H9 (cell line): ENCODE measurements at regions not wholly inside any gene's neighbourhood (a gene's known extent, or its start where the extent isn't known, plus 50 kb on each side); places are given as distances from the start of the nearest gene placed in this dataset.

Experiments
- DNase-seq: peaks from one replicate; pipeline ENCODE4 v3.0.0-alpha.2; 2017
- H2AFZ ChIP-seq: one replicate; pipeline ENCODE4 v1.6.1; 2013; ENCODE audit warnings: mild to moderate bottlenecking, low read length, control low read depth, moderate library complexity
- H2AK5ac ChIP-seq: 2 replicates; pipeline ENCODE4 v1.6.1; 2013; ENCODE audit warnings: low read length, control low read depth, mixed read lengths; ENCODE audit not compliant: insufficient read length
- H2BK120ac ChIP-seq: one replicate; pipeline ENCODE4 v1.6.1; 2013; ENCODE audit warnings: low read depth, mild to moderate bottlenecking, low read length, control low read depth, inconsistent platforms; ENCODE audit not compliant: poor library complexity, severe bottlenecking
- H2BK12ac ChIP-seq: 2 replicates; pipeline ENCODE4 v1.6.1; 2013; ENCODE audit warnings: low read length, control low read depth, mixed read lengths, low read depth; ENCODE audit not compliant: insufficient read length
- H2BK15ac ChIP-seq: 2 replicates; pipeline ENCODE4 v1.6.1; 2013; ENCODE audit warnings: low read depth, low read length, control low read depth
- H2BK20ac ChIP-seq: one replicate; pipeline ENCODE4 v1.6.1; 2013; ENCODE audit warnings: low read depth, mild to moderate bottlenecking, low read length, control low read depth, inconsistent platforms; ENCODE audit not compliant: poor library complexity, severe bottlenecking
- H2BK5ac ChIP-seq: 2 replicates; pipeline ENCODE4 v1.6.1; 2013; ENCODE audit warnings: low read length, control low read depth, mixed read lengths; ENCODE audit not compliant: insufficient read length
- H3K14ac ChIP-seq: 2 replicates; pipeline ENCODE4 v1.6.1; 2013; ENCODE audit warnings: low read length, control low read depth; ENCODE audit not compliant: insufficient read depth
- H3K18ac ChIP-seq: 2 replicates; pipeline ENCODE4 v1.6.1; 2013; ENCODE audit warnings: low read depth, mild to moderate bottlenecking, mixed read lengths, low read length, control low read depth; ENCODE audit not compliant: insufficient read length
- H3K23ac ChIP-seq: 2 replicates; pipeline ENCODE4 v1.6.1; 2013; ENCODE audit warnings: low read length, control low read depth, mixed read lengths, low read depth; ENCODE audit not compliant: insufficient read length
- H3K23me2 ChIP-seq: 2 replicates; pipeline ENCODE4 v1.6.1; 2013; ENCODE audit warnings: low read depth, mild to moderate bottlenecking, mixed read lengths, low read length, control low read depth; ENCODE audit not compliant: insufficient read length, poor library complexity, severe bottlenecking
- H3K27ac ChIP-seq: 2 replicates; pipeline ENCODE4 v1.5.1; 2013; ENCODE audit warnings: low read length, control low read depth, mixed read lengths, low read depth; ENCODE audit not compliant: insufficient read length
- H3K27me3 ChIP-seq: 2 replicates; pipeline ENCODE4 v1.6.1; 2013; ENCODE audit warnings: low read length, control low read depth, inconsistent platforms; ENCODE audit not compliant: insufficient read depth
- H3K4ac ChIP-seq: 2 replicates; pipeline ENCODE4 v1.6.1; 2013; ENCODE audit warnings: low read depth, mild to moderate bottlenecking, control low read depth, inconsistent platforms, low read length, moderate library complexity
- H3K4me1 ChIP-seq: 2 replicates; pipeline ENCODE4 v1.6.1; 2013; ENCODE audit warnings: low read length, control low read depth, inconsistent platforms; ENCODE audit not compliant: insufficient read depth
- H3K4me2 ChIP-seq: 2 replicates; pipeline ENCODE4 v1.6.1; 2013; ENCODE audit warnings: low read length, control low read depth, mixed read lengths; ENCODE audit not compliant: insufficient read length, insufficient read depth
- H3K56ac ChIP-seq: 2 replicates; pipeline ENCODE4 v1.6.1; 2013; ENCODE audit warnings: low read depth, mild to moderate bottlenecking, mixed read lengths, low read length, control low read depth; ENCODE audit not compliant: insufficient read length
- H3K79me1 ChIP-seq: 2 replicates; pipeline ENCODE4 v1.6.1; 2013; ENCODE audit warnings: low read depth, mild to moderate bottlenecking, moderate library complexity, low read length, control low read depth, inconsistent platforms; ENCODE audit not compliant: insufficient read depth, poor library complexity, severe bottlenecking
- H3K79me2 ChIP-seq: 2 replicates; pipeline ENCODE4 v1.6.1; 2013; ENCODE audit warnings: low read length, control low read depth, inconsistent platforms; ENCODE audit not compliant: insufficient read depth
- H3K9ac ChIP-seq: 2 replicates; pipeline ENCODE4 v1.6.1; 2013; ENCODE audit warnings: low read length, control low read depth, mixed read lengths; ENCODE audit not compliant: insufficient read length; ENCODE audit errors: extremely low read depth
- H3K9me3 ChIP-seq: one replicate; pipeline ENCODE4 v1.6.1; 2013; ENCODE audit warnings: low read depth, low read length, inconsistent platforms; ENCODE audit not compliant: control insufficient read depth
- H3T11ph ChIP-seq: one replicate; pipeline ENCODE4 v1.6.1; 2013; ENCODE audit warnings: mild to moderate bottlenecking, low read length, control low read depth, inconsistent platforms
- H4K20me1 ChIP-seq: one replicate; pipeline ENCODE4 v1.6.1; 2013; ENCODE audit not compliant: control insufficient read depth, insufficient read length, insufficient read depth
- H4K5ac ChIP-seq: 2 replicates; pipeline ENCODE4 v1.6.1; 2013; ENCODE audit warnings: low read depth, mild to moderate bottlenecking, mixed read lengths, low read length, control low read depth; ENCODE audit not compliant: insufficient read length
- H4K8ac ChIP-seq: replicated peaks from 2 replicates; pipeline ENCODE4 v1.6.1; 2013; ENCODE audit warnings: low read length, control low read depth, mixed read lengths, low read depth; ENCODE audit not compliant: insufficient read length
- H4K91ac ChIP-seq: 2 replicates; pipeline ENCODE4 v1.6.1; 2013; ENCODE audit warnings: low read depth, mild to moderate bottlenecking, moderate library complexity, mixed read lengths, low read length, control low read depth; ENCODE audit not compliant: insufficient read length
- H3K27ac Mint-ChIP-seq, 3 experiments: 2 replicates in 2 of 3; 3 replicates in 1 of 3; pipeline ENCODE4 v1.8.0; 2020 to 2021; ENCODE audit warnings: mixed read lengths in 3 of 3, mild to moderate bottlenecking in 1 of 3, moderate library complexity in 1 of 3
- H3K27me3 Mint-ChIP-seq: 2 replicates; pipeline ENCODE4 v1.8.0; 2021; ENCODE audit warnings: low read depth, mild to moderate bottlenecking, moderate library complexity, mixed read lengths
- H3K36me3 Mint-ChIP-seq, 3 experiments: 2 replicates in 2 of 3; 3 replicates in 1 of 3; pipeline ENCODE4 v1.8.0; 2020 to 2021; ENCODE audit warnings: low read depth in 3 of 3, mixed read lengths in 3 of 3; ENCODE audit not compliant: insufficient read depth in 1 of 3
- H3K4me1 Mint-ChIP-seq, 2 experiments: 2 replicates each; pipeline ENCODE4 v1.8.0; 2020; ENCODE audit warnings: mixed read lengths in 2 of 2
- H3K4me3 Mint-ChIP-seq, 2 experiments: 2 replicates in 1 of 2; 3 replicates in 1 of 2; pipeline ENCODE4 v1.8.0; 2020 to 2021; ENCODE audit warnings: mild to moderate bottlenecking in 2 of 2, mixed read lengths in 2 of 2, moderate library complexity in 1 of 2
- H3K9me3 Mint-ChIP-seq, 2 experiments: 2 replicates in 1 of 2; 3 replicates in 1 of 2; pipeline ENCODE4 v1.8.0; 2020; ENCODE audit warnings: mild to moderate bottlenecking in 2 of 2, mixed read lengths in 2 of 2, moderate library complexity in 1 of 2
- CTCF ChIP-seq: fragments of 200-600 bp; sonication (generic); conservative IDR thresholded peaks from 3 replicates; pipeline ENCODE4 v1.8.0; 2021; ENCODE audit warnings: antibody characterized with exemption, mild to moderate bottlenecking
- WGBS: extraction: QIAGEN DNeasy Blood & Tissue Kit; methylation state at CpG from one replicate; pipeline ENCODE4 v1.1.7; 2013; ENCODE audit warnings: missing lambda C conversion rate, low lambda C conversion rate, mixed read lengths; ENCODE audit not compliant: insufficient read length; ENCODE audit errors: extremely low coverage; 5-methylcytosine and 5-hydroxymethylcytosine counted together

- Histone ChIP-seq H4K91ac (no peak overlapping the region), H3K14ac (no peak overlapping the region), H4K20me1 (no peaks in the 10 kb centered on the region), H3K79me2 (no peaks in the 10 kb centered on the region), H2BK20ac (no peak overlapping the region), H3K27ac (no peak overlapping the region), H3T11ph (no peak overlapping the region), H3K56ac (no peak overlapping the region), H2BK15ac (no peak overlapping the region), H3K4me1 (no peaks in the 10 kb centered on the region), H2AK5ac (no peak overlapping the region), H3K4ac (no peak overlapping the region), H3K79me1 (no peaks in the 10 kb centered on the region), H2BK12ac (no peak overlapping the region), H2AFZ (no peak overlapping the region), H3K18ac (no peak overlapping the region), H2BK5ac (no peak overlapping the region), H2BK120ac (no peak overlapping the region), H3K9me3 (no peaks in the 10 kb centered on the region), H3K23me2 (no peaks in the 10 kb centered on the region), H3K9ac (no peak overlapping the region), H3K23ac (no peak overlapping the region), H3K4me2 (no peak overlapping the region), H4K8ac (no peak overlapping the region), H4K5ac (no peak overlapping the region), H3K27me3 (no peaks in the 10 kb centered on the region)
- no peaks in the 10 kb centered on the region for H3K4me1 Mint-ChIP-seq
- no peaks in the 10 kb centered on the region for H3K27me3 Mint-ChIP-seq
- H3K36me3 Mint-ChIP-seq = peaks cover 0 to 5% (median 0%) of the 10 kb centered on the region in 3 experiments; a peak in 2 of 7 replicates
- H3K4me3 Mint-ChIP-seq = no peak overlapping the region
- no peaks in the 10 kb centered on the region; a peak in 1 of 5 replicates for H3K9me3 Mint-ChIP-seq
- DNase-seq = no peak
- H3K27ac Mint-ChIP-seq = no peak overlapping the region
- TF ChIP-seq CTCF = no peak
- WGBS = no CpG with 5 or more reads among the region's 4 CpGs
Measured at GRCh38 chr5:164869325-164869724, 1363.9 kb downstream of the MAT2B start.
